ENCODE measurements at regions not wholly inside any gene's neighbourhood (a gene's known extent, or its start where the extent isn't known, plus 50 kb on each side); places are given as distances from the start of the nearest gene placed in this dataset.

DNA sequence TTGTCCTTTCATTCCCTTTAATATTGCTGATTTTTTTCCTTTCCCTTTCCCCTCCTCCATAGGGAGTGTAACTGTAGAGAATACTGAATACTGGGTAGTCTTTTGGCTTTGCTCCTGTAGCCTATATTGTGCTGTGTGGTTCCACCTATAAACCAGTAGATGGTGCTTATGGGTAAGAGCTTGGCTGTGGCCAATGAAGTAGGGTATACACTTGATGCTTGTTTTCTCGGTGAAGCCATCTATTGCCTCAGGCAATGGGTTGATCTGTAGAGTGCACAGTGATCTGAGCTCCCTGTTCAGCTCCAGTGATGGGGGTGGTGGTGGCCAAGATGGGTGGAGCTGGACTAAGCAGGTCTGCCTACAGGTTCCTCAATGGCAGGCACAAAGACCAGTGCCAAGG is 203.3 kb upstream of the IMPG1 start:
- H3K4me1 Mint-ChIP-seq (ENCODE audit: low read depth), result no peaks in the 10 kb centered on the region
- H3K4me3 Mint-ChIP-seq, result no peak overlapping the region
- no peaks in the 10 kb centered on the region for H3K36me3 Mint-ChIP-seq (ENCODE audit: low read depth)
- no peaks in the 10 kb centered on the region for H3K27me3 Mint-ChIP-seq
- H3K9me3 Mint-ChIP-seq, result peaks cover 79% of the 10 kb centered on the region
- no peak overlapping the region for H3K27ac Mint-ChIP-seq
- intact Hi-C loops (cut with micrococcal nuclease), result no loop called here

DNA sequence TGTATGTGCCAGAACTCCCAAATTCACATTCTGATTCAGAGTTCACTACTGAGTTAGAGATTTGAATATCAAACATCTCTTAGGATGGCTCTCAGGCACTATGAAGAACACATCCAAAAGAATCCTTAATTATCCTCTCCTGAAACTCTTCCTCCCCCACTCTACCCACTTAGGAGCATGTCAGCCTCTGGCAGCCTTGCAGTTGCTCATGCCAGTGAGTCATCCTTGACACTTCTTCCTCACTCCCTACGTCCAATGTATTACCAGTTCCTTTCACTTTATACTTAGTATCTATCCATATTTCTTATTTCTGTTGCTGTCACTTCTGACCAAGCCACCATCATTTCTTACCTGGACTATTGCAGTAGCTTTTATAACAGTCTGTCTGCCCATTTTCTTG is 192.0 kb upstream of the IMPG1 start:
- Mint-ChIP-seq H3K36me3 (ENCODE audit: low read depth) (no peaks in the 10 kb centered on the region), H3K27me3 (no peaks in the 10 kb centered on the region), H3K4me1 (ENCODE audit: low read depth) (no peaks in the 10 kb centered on the region), H3K9me3 (peaks cover 72% of the 10 kb centered on the region), H3K4me3 (no peak overlapping the region), H3K27ac (no peak overlapping the region)
- intact Hi-C loops (cut with micrococcal nuclease), result no loop called here

DNA sequence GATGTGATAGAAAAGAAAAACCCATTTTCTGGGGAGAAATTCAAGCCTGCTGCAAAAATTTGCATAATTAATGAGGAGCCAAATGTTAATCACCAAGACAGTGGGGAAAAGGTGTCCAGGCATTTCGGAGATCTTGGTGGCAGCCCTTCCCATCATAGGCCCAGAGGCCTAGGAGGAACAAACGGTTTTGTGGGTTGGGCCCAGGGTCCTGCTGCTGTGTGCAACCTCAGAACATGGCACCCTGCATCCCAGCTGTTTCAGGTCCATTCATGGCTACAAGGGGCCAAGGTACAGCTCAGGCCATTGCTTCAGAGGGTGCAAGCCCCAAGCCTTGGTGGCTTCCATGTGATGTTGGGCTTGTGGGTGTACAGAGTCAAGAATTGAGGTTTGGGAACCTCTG is 189.8 kb upstream of the IMPG1 start:
- H3K4me1 Mint-ChIP-seq (ENCODE audit: low read depth), result no peaks in the 10 kb centered on the region
- no peak overlapping the region for H3K4me3 Mint-ChIP-seq

DNA sequence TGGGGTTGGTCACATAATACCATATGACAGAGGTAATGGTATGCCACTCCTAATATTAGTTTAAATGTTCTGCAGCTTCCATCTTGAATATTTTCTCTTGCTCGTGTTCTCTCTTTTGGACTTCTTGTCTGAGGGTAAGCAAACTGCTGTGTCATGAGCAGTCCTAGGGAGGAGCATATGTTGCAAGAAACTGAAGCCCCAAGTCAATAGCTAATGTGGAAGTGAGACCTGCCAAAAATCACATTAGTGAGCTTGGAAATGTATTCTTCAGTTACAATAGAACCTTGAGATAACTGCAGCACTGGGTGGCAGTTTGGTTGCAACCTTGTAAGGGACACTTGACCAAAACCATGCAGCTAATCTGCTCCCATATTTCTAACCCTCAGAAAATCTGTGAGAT is 178.2 kb upstream of the IMPG1 start:
- no peaks in the 10 kb centered on the region for H3K27me3 Mint-ChIP-seq
- no peak overlapping the region for H3K4me3 Mint-ChIP-seq
- intact Hi-C loops (cut with micrococcal nuclease), result no loop called here
- no peak overlapping the region for H3K27ac Mint-ChIP-seq
- peaks cover 32% of the 10 kb centered on the region for H3K9me3 Mint-ChIP-seq
- H3K36me3 Mint-ChIP-seq (ENCODE audit: low read depth), result no peaks in the 10 kb centered on the region
- H3K4me1 Mint-ChIP-seq (ENCODE audit: low read depth), result no peaks in the 10 kb centered on the region

More for the DNA sequence above, 189.8 kb upstream of the IMPG1 start:
- Mint-ChIP-seq H3K36me3 (ENCODE audit: low read depth) (no peaks in the 10 kb centered on the region), H3K27ac (no peak overlapping the region), H3K27me3 (no peaks in the 10 kb centered on the region), H3K9me3 (peaks cover 67% of the 10 kb centered on the region)
- intact Hi-C loops (cut with micrococcal nuclease), result no loop called here

DNA sequence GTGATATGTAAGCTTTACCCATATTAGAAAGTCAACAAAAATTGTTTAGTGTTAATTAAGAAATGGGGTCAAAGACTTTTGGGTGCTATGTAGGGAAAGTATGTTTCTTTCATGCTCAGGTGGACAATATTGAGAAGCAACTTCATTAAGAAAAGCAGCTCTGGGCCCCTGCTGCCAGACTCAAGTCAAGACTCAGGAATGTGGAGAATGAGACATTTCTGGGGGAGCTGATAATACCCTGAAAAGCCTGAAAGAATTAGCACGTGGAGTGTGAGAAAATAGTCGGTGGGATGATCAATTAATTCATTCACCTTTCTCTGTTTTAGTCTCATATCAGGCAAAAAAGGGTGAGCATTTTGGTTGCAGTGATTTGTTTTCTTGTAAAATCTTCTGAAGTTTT is 175.1 kb upstream of the IMPG1 start:
- no peaks in the 10 kb centered on the region for H3K36me3 Mint-ChIP-seq (ENCODE audit: low read depth)

DNA sequence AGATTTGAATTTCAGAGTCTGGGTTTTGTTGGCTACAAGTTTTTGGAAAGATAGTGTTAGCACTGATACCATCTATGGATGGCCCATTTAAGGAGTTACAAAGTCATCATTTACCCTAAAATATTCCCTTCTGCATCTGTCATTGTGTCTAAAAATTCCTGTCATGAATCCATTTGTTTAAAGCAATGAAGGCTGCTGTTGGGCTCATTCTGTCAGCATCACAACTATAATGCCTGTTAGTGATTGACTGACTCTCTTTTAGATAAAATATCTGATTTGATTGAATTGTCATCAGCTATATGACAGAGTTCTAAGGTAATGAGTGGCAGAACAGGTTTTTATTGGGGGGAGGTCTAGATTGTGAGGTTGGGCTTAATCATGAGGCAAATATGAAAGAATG is 167.6 kb upstream of the IMPG1 start:
- intact Hi-C loops (cut with micrococcal nuclease), result no loop called here
- H3K36me3 Mint-ChIP-seq (ENCODE audit: low read depth), result no peaks in the 10 kb centered on the region
- no peaks in the 10 kb centered on the region for H3K27me3 Mint-ChIP-seq
- H3K9me3 Mint-ChIP-seq, result peaks cover 58% of the 10 kb centered on the region
- no peak overlapping the region for H3K4me3 Mint-ChIP-seq
- no peak overlapping the region for H3K27ac Mint-ChIP-seq
- H3K4me1 Mint-ChIP-seq (ENCODE audit: low read depth), result no peaks in the 10 kb centered on the region

More for the DNA sequence above, 175.1 kb upstream of the IMPG1 start:
- Mint-ChIP-seq H3K27me3 (no peaks in the 10 kb centered on the region), H3K27ac (no peak overlapping the region), H3K9me3 (peaks cover 42% of the 10 kb centered on the region), H3K4me3 (no peak overlapping the region), H3K4me1 (ENCODE audit: low read depth) (no peaks in the 10 kb centered on the region)
- intact Hi-C loops (cut with micrococcal nuclease), result no loop called here

DNA sequence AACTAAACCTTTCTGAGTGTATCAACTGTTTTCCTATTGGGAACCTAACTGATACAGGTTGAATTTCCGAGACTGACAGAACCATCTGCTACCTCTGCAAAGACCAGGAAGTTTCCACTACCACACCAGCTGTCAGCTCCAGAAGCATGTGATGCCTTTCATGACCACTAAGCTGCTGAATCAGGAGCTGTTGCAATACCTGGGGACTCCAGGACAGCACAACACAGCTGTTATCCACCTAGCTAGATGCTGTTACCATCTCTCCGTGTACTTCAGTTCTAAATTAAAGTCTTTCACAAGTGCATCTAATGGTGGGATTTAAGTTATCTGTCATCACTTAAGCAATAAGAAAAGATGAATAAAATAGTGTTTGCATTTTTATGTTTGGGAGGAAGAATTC is 158.2 kb upstream of the IMPG1 start:
- Mint-ChIP-seq H3K27me3 (no peaks in the 10 kb centered on the region), H3K36me3 (ENCODE audit: low read depth) (no peaks in the 10 kb centered on the region), H3K27ac (no peak overlapping the region), H3K9me3 (peaks cover 57% of the 10 kb centered on the region), H3K4me1 (ENCODE audit: low read depth) (no peaks in the 10 kb centered on the region), H3K4me3 (no peak overlapping the region)
- intact Hi-C loops (cut with micrococcal nuclease), result no loop called here

DNA sequence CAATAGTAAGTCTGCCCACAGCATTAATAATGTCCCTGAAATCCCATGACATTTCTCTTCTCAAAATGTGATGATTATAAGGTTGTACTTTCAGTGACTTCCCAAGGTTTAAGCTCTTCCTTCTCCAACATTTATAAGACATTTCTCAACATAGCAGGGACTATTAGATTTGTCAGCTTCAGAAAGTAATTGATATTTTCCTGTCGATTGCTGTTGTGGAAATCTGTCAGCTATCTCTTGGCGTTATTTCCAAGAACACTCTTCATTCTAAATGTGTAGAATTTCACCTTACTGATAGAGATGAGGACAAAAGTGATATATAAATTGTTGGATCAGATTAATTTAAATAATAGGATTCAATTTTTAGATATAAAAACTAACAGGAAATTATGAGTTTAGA is 149.7 kb upstream of the IMPG1 start:
- Mint-ChIP-seq H3K27me3 (no peaks in the 10 kb centered on the region), H3K36me3 (ENCODE audit: low read depth) (no peaks in the 10 kb centered on the region), H3K4me3 (no peak overlapping the region), H3K4me1 (ENCODE audit: low read depth) (no peaks in the 10 kb centered on the region), H3K27ac (no peak overlapping the region), H3K9me3 (peaks cover 25% of the 10 kb centered on the region)
- intact Hi-C loops (cut with micrococcal nuclease), result no loop called here

DNA sequence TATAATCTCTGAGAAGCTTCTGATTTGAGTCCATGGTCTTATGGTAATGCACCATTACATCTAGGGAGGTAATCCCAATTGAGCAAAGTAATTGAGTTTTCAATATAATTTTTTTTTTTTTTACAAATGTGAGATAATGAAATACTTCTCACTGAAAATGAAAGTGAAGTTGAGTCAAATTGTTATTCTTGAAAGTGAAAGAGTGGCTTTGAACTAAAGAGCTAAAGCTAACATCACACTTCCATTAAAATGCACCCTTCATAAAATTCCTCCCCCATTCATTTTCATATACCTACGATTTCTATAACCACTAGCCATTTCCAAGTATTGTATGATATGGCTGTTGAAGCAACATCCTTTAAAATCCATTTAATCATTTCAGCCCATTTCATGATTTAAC is 149.1 kb upstream of the IMPG1 start:
- Mint-ChIP-seq H3K27me3 (no peaks in the 10 kb centered on the region), H3K4me1 (ENCODE audit: low read depth) (no peaks in the 10 kb centered on the region), H3K27ac (no peak overlapping the region), H3K9me3 (peaks cover 25% of the 10 kb centered on the region), H3K4me3 (no peak overlapping the region), H3K36me3 (ENCODE audit: low read depth) (no peaks in the 10 kb centered on the region)
- intact Hi-C loops (cut with micrococcal nuclease), result no loop called here

DNA sequence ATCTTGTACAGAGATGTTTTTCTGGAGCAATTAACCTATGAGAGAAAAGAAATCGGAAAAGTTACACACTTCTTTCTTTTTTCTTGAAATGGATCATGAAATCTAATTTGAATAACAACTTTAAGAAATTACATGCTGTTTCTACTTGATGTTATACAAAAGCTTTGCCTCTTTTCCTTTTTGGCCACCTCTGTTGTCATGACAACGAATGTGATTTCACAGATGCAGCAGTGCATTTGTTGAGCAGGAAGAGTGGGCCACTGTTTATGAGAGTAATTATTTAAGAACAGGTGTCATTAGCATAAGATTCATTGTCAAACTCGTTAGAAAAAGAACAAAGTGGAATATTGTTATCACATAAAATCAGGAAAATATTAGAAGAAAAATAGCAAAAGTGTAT is 148.3 kb upstream of the IMPG1 start:
- Mint-ChIP-seq H3K4me3 (no peak overlapping the region), H3K9me3 (peaks cover 27% of the 10 kb centered on the region), H3K27ac (no peak overlapping the region), H3K27me3 (no peaks in the 10 kb centered on the region), H3K36me3 (ENCODE audit: low read depth) (no peaks in the 10 kb centered on the region), H3K4me1 (ENCODE audit: low read depth) (no peaks in the 10 kb centered on the region)
- intact Hi-C loops (cut with micrococcal nuclease), result no loop called here

DNA sequence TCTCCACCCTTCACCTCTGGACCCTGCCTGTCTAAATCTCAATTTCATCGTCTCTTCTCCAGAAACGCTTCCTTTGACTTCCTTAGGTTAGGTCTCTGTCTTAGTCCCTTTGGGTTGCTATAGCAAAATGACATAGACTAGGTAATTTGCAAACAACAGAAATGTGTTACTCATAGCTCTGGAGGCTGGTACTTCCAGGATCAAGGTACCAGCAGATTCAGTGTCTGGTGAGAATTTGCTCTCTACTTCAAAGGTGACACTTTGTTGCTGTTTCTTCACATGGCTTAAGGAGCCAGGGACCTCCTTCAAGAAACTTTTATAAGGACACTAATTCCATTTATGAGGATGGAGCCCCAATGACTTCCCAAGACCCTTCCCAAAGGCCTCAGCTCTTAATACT is 145.1 kb upstream of the IMPG1 start:
- Mint-ChIP-seq H3K4me3 (no peak overlapping the region), H3K4me1 (ENCODE audit: low read depth) (no peaks in the 10 kb centered on the region), H3K27ac (no peak overlapping the region), H3K36me3 (ENCODE audit: low read depth) (no peaks in the 10 kb centered on the region), H3K9me3 (peaks cover 30% of the 10 kb centered on the region), H3K27me3 (no peaks in the 10 kb centered on the region)
- intact Hi-C loops (cut with micrococcal nuclease), result no loop called here

DNA sequence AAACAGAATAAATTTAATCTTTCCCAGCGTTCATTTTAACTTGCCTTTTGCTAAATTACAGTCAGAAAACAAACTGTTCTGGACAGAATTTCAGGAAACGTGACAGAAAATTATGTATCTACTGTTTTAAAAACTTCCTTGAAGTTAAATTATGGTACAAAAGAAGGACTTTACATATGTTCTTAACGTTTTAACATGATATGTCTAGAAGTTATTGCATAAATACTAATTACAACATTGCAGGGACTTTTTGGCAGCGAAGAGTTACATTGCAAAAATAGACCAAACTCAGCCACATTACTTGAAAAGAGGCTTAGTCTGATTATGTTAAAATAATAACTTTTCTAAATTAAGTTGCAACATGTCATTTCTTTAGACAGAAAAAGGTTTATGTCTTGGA is 142.1 kb upstream of the IMPG1 start:
- intact Hi-C loops (cut with micrococcal nuclease), result no loop called here

DNA sequence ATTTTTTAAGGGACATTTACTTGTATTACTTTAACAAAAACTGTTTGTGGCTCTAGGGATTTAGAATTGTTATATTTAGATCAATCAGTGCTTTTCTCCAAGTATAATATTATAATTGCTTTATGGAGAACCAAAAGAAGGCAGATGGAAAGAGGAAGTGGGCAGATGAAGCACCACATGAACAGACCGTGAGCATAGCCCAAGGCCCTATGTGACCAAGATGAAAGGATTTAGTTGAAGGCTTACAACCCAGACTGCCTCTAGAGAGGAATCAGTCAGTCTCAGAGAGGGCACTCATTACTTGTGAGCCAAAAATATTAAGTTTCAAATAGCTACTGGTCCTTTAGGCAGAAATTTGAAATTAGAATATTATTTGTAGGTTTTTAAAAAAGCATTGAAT is 102.3 kb upstream of the IMPG1 start:
- intact Hi-C loops (cut with micrococcal nuclease), result no loop called here
- Mint-ChIP-seq H3K4me3 (no peak overlapping the region), H3K9me3 (peaks cover 58% of the 10 kb centered on the region), H3K4me1 (ENCODE audit: low read depth) (no peaks in the 10 kb centered on the region), H3K27ac (no peak overlapping the region), H3K27me3 (no peaks in the 10 kb centered on the region), H3K36me3 (ENCODE audit: low read depth) (no peaks in the 10 kb centered on the region)

More for the DNA sequence above, 142.1 kb upstream of the IMPG1 start:
- Mint-ChIP-seq H3K36me3 (ENCODE audit: low read depth) (no peaks in the 10 kb centered on the region), H3K4me1 (ENCODE audit: low read depth) (no peaks in the 10 kb centered on the region), H3K9me3 (peaks cover 52% of the 10 kb centered on the region), H3K27ac (no peak overlapping the region), H3K4me3 (no peak overlapping the region), H3K27me3 (no peaks in the 10 kb centered on the region)

DNA sequence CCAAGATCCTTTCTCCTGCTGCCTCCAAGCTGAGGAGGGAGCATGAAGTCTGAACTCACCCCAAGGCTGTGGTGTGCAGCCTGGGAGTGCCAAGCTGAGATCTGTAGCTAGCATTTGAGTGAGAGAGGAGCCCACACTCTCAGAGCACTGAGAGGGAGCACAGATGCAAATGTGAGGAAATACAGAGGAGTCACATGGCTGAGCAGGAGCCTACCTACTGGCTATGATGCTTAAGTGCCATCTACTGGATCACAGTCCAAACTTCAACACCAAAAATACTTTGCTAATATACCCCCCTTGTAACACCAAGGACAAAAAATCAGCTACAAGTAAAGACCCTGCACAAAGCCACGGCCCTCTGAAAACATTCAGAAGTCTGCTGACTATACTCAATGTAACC is 94.4 kb upstream of the IMPG1 start:
- no peaks in the 10 kb centered on the region for H3K4me1 Mint-ChIP-seq (ENCODE audit: low read depth)
- no peak overlapping the region for H3K4me3 Mint-ChIP-seq
- peaks cover 78% of the 10 kb centered on the region for H3K9me3 Mint-ChIP-seq
- H3K27me3 Mint-ChIP-seq, result no peaks in the 10 kb centered on the region
- no peak overlapping the region for H3K27ac Mint-ChIP-seq
- H3K36me3 Mint-ChIP-seq (ENCODE audit: low read depth), result no peaks in the 10 kb centered on the region
- intact Hi-C loops (cut with micrococcal nuclease), result no loop called here

DNA sequence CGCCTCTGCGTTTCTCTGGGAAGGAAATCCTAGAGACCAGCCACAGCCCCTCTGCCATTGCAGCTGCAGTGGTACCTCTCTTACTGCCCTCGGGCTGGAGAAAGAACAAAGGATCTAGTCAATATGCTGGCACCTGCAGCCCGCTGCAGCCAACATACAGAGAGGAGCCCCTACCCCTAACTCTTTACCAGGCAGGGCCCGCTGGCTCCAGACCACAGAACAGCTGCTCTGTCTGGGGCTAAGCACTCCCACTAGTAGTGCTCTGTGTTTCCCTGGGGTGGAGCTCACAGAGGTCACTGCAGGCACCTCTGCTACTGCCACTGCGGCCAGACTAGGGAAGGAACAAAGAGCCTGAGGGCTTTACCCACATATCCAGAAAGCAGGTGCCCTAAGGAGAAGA is 93.8 kb upstream of the IMPG1 start:
- intact Hi-C loops (cut with micrococcal nuclease), result no loop called here
- peaks cover 78% of the 10 kb centered on the region for H3K9me3 Mint-ChIP-seq

More for the DNA sequence above, 93.8 kb upstream of the IMPG1 start:
- Mint-ChIP-seq H3K27ac (no peak overlapping the region), H3K36me3 (ENCODE audit: low read depth) (no peaks in the 10 kb centered on the region), H3K27me3 (no peaks in the 10 kb centered on the region), H3K4me3 (no peak overlapping the region), H3K4me1 (ENCODE audit: low read depth) (no peaks in the 10 kb centered on the region)

All from dendritic cell treated with granulocyte-macrophage colony-stimulating factor and Interleukin-4, amounts not matched to agents 40 ng/mL and 50 ng/mL, for 4 days (primary cell).